Testis (tissue), 2 donors: ENCODE measurements at regions not wholly inside any gene's neighbourhood (a gene's known extent, or its start where the extent isn't known, plus 50 kb on each side); places are given as distances from the start of the nearest gene placed in this dataset.
"Not testable (repeated sequence)": the region's sequence is repeated elsewhere in the genome, so short reads cannot be mapped to it uniquely, and the experiment has no call there.

Experiments used
- DNase-seq: peaks from one replicate; pipeline ENCODE4 v3.0.0-alpha.2; 2019
- H3K27ac ChIP-seq, 2 donors: fragments of 200-600 bp; sonication (generic); one replicate each; pipeline ENCODE4 v1.5.1; 2019
- H3K27me3 ChIP-seq: fragments of 200-600 bp; sonication (generic); one replicate; pipeline ENCODE4 v1.5.1; 2019
- H3K36me3 ChIP-seq: fragments of 200-600 bp; sonication (generic); one replicate; pipeline ENCODE4 v1.5.1; 2017; ENCODE audit warnings: low read depth; ENCODE audit errors: missing control alignments
- H3K4me1 ChIP-seq: fragments of 200-600 bp; sonication (generic); one replicate; pipeline ENCODE4 v1.5.1; 2019
- H3K4me3 ChIP-seq, 2 donors: fragments of 200-600 bp; sonication (generic); one replicate each; pipeline ENCODE4 v1.5.1; 2017 to 2019
- H3K9me3 ChIP-seq: fragments of 200-600 bp; sonication (generic); one replicate; pipeline ENCODE4 v1.5.1; 2017
- CTCF ChIP-seq, 3 experiments: fragments of 450-650 bp in 2 of 3; fragments of 200-600 bp in 1 of 3; sonication (generic) in 1 of 3; IDR thresholded peaks; one replicate each; pipeline ENCODE4 v1.5.1; 2016 to 2019; ENCODE audit warnings: antibody characterized with exemption in 3 of 3, mild to moderate bottlenecking in 2 of 3, moderate library complexity in 1 of 3
- POLR2A ChIP-seq: fragments of 450-650 bp; IDR thresholded peaks from one replicate; pipeline ENCODE4 v1.6.1; 2017; ENCODE audit warnings: antibody characterized with exemption, mild to moderate bottlenecking, moderate library complexity
- WGBS, 2 donors: methylation state at CpG; one replicate each; pipeline ENCODE4 v1.1.5; 2018; 5-methylcytosine and 5-hydroxymethylcytosine counted together
- intact Hi-C: fragments of 100-400 bp; cut with DNase I; formaldehyde crosslinking; loops from one replicate; pipeline ENCODE4 v1.15.1; 2023; ENCODE audit warnings: low total_unique reads

GRCh38 chrX:56429581-56429980, 133.8 kb upstream of the UBQLN2 start:
- H3K9me3 ChIP-seq, result no peaks in the 10 kb centered on the region
- TF ChIP-seq POLR2A (no peak), CTCF (IDR thresholded peaks at IDR 0.05) (no peak)
- DNase-seq, result no peak
- intact Hi-C loops, result no loop called here
- H3K27me3 ChIP-seq, result no peaks in the 10 kb centered on the region
- H3K36me3 ChIP-seq, result no peaks in the 10 kb centered on the region
- 15 to 39% methylated on average over 3 to 5 of the region's 5 CpGs for WGBS, 2 donors
- H3K27ac ChIP-seq, result no peak overlapping the region
- no peaks in the 10 kb centered on the region for H3K4me1 ChIP-seq
- no peak overlapping the region for H3K4me3 ChIP-seq

GRCh38 chrX:56451981-56452380, 111.4 kb upstream of the UBQLN2 start:
- H3K27ac ChIP-seq, intact Hi-C loops, H3K9me3 ChIP-seq, DNase-seq, H3K36me3 ChIP-seq, H3K27me3 ChIP-seq, H3K4me1 ChIP-seq, H3K4me3 ChIP-seq: not testable (repeated sequence)
- 74 to 76% methylated on average over 11 to 12 of the region's 12 CpGs for WGBS, 2 donors

GRCh38 chrX:56462389-56462788, 101.0 kb upstream of the UBQLN2 start:
- no peaks in the 10 kb centered on the region for H3K36me3 ChIP-seq
- no peaks in the 10 kb centered on the region for H3K27me3 ChIP-seq
- no peak overlapping the region for H3K27ac ChIP-seq
- no peaks in the 10 kb centered on the region for H3K4me1 ChIP-seq
- no peak overlapping the region for H3K4me3 ChIP-seq
- TF ChIP-seq POLR2A (no peak), CTCF (IDR thresholded peaks at IDR 0.05) (no peak)
- DNase-seq, result no peak
- intact Hi-C loops, result no loop called here
- no peaks in the 10 kb centered on the region for H3K9me3 ChIP-seq

- no peaks in the 10 kb centered on the region for H3K4me1 ChIP-seq
- no peak for TF ChIP-seq POLR2A
- TF ChIP-seq CTCF (IDR thresholded peaks at IDR 0.05), result no peak
- no peak for DNase-seq
- H3K36me3 ChIP-seq, result no peaks in the 10 kb centered on the region
- H3K27me3 ChIP-seq, result no peaks in the 10 kb centered on the region
- no peak overlapping the region for H3K27ac ChIP-seq
- intact Hi-C loops, result no loop called here
- H3K4me3 ChIP-seq, result no peak overlapping the region
- no peaks in the 10 kb centered on the region for H3K9me3 ChIP-seq
- 27 to 80% methylated on average over 1 to 2 of the region's 2 CpGs for whole genome bisulfite sequencing, 2 donors
These were observed 95.0 kb upstream of the UBQLN2 start for GRCh38 chrX:56468441-56468840.

- H3K27me3 ChIP-seq, H3K27ac ChIP-seq, H3K9me3 ChIP-seq, H3K36me3 ChIP-seq, intact Hi-C loops, H3K4me1 ChIP-seq, H3K4me3 ChIP-seq, DNase-seq: not testable (repeated sequence)
- WGBS, 2 donors, result 79% methylated on average over 7 of the region's 8 CpGs; no CpG with 5 or more reads in 1 of the 2 donors
These were observed 68.5 kb upstream of the UBQLN2 start for GRCh38 chrX:56494923-56495322.

- Histone ChIP-seq H3K4me1 (no peaks in the 10 kb centered on the region), H3K27ac (no peak overlapping the region), H3K4me3 (no peak overlapping the region), H3K27me3 (no peaks in the 10 kb centered on the region), H3K9me3 (no peaks in the 10 kb centered on the region), H3K36me3 (no peaks in the 10 kb centered on the region)
- WGBS, 2 donors, result no CpG with 5 or more reads among the region's 1 CpG
- intact Hi-C loops, result no loop called here
- TF ChIP-seq POLR2A, result no peak
- TF ChIP-seq CTCF (IDR thresholded peaks at IDR 0.05), result no peak
- DNase-seq, result no peak
These were observed 64.7 kb upstream of the UBQLN2 start for GRCh38 chrX:56498756-56499155.
